NCI-H2227 treated with DMSO at 0.1 percent for 48 hours (cell line): ENCODE measurements at regions not wholly inside any gene's neighbourhood (a gene's known extent, or its start where the extent isn't known, plus 50 kb on each side); places are given as distances from the start of the nearest gene placed in this dataset.
"Not testable (repeated sequence)": the region's sequence is repeated elsewhere in the genome, so short reads cannot be mapped to it uniquely, and the experiment has no call there.

Source experiments
- DNase-seq: peaks from one replicate; lab custom pipeline; 2025; lab: John Stamatoyannopoulos, UW

- DNase-seq: no peak
Measured at GRCh38 chr1:181259026-181259745, 170.7 kb downstream of the IER5 start.

DNA sequence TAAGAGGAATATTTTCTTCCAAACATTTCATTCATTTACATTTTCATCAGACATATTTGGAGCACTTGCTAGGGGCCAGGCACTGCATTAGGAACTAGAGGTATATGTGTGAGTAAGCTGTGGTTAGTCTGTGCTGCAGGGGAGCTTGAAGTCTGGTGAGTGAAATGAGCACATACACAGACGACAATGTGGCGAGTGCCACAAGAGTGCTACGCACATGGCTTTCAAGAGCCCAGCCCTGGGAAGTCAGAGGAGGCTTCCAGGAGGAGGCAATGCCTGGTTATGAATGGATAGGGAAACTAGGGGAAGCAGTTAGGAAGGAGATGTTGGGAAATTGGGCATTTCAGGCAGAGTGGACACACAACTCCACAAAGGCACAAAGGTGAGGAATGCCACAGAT lies 171.8 kb downstream of the IER5 start:
- no peak for DNase-seq

GRCh38 chr1:181260994-181261393 lies 172.5 kb downstream of the IER5 start:
- no peak for DNase-seq

DNA sequence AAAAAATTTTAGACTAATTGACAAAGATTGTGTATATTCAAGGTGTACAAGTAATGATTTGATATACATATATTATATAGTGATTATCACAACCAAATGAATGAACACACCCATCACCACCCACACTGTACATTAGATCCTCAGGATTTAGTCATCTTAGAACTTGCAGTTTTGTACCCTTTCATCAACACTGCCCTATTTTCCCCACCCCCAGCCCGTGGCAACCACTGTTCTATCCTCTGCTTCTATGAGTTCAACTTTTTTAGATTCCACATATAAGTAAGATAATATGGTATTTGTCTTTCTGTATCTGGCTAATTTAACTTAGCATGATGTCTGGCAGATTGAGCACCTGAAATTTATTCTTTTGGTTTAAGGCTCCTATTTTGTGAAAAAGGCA lies 173.6 kb downstream of the IER5 start:
- no peak for DNase-seq

DNA sequence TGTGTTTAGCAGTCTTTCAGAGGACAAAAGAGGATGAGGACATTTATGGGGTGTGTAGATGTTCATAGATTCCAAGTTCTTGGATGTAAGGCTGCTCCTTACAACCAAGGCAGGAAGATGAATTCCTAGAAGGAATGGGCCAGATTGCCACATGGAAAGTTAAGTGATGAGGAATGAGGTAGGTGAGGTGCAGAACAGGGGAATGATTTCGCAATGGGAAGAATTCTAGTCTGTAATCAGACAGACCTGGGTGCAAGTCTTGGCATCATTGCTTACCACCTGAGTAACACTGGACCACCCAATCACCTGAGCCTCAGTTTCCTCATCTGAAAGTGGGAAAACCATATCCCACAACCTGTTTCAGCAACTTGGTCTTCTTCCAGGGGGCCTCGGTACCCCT lies 174.9 kb downstream of the IER5 start:
- DNase-seq: no peak

DNA sequence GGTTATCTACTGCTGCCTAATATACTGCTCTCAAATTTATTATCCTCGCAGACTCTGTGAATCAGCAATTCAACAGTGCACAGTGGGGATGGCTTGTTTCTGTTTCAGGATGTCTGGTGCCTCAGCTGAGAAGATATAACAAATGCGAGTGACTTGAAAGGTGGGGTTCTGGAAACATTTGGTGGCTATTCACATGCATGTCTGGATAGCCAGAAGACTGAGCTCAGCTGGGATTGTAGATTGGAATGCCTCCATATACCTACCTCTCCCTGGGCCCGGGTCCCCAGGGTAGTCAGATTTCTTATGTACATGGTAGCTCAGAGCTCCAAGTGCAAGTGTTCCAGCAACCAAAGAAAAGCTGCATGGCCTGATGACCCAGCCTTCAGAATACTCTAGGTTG lies 176.3 kb downstream of the IER5 start:
- DNase-seq: no peak

DNA sequence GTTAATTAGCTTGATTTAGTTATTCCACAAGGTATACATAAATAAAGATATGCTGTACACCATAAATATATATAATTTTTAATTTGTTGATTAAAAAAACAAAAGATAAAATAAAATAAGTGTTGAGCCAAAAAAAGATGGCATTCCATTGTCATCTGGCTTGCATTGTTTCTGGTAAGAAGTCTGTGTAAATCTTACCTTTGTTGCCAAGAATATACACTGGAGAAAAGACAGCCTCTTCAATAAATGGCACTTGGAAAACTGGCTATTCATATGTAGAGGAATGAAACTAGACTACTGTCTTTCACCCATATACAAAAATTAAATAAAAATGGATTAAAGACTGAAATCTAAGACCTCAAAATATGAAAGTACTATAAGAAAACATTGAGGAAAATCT lies 196.5 kb downstream of the IER5 start:
- no peak for DNase-seq

GRCh38 chr1:181295217-181295616 lies 188.1 kb upstream of the CACNA1E start:
- no peak for DNase-seq

- peak; percentile 43 for DNase-seq
Measured at GRCh38 chr1:181296180-181296579, 187.1 kb upstream of the CACNA1E start.

GRCh38 chr1:181308098-181308497 lies 175.2 kb upstream of the CACNA1E start:
- no peak for DNase-seq

- no peak for DNase-seq
Measured at GRCh38 chr1:181310560-181310959, 172.8 kb upstream of the CACNA1E start.

- DNase-seq: no peak
Measured at GRCh38 chr1:181312946-181313345, 170.4 kb upstream of the CACNA1E start.

DNA sequence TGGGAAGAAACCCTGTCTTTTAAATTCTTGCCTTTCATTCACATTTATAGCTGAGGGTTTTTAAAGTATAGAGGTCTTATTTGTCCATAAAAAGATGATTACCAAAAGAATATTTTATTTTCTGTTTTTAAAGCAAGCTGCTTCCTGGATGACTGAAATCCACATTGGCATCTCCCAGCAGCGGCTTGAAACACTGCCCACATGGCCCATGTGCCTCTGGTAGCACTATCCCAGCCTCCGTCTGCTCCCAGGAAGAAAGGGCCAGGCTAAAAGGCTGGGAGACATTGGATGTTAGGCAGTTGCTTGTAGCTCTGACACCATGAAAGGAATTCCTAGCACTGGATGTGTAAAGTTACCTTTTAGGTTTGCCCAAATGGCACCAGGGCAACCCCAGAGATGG lies 169.9 kb upstream of the CACNA1E start:
- no peak for DNase-seq

GRCh38 chr1:181314010-181314409 lies 169.3 kb upstream of the CACNA1E start:
- no peak for DNase-seq

DNA sequence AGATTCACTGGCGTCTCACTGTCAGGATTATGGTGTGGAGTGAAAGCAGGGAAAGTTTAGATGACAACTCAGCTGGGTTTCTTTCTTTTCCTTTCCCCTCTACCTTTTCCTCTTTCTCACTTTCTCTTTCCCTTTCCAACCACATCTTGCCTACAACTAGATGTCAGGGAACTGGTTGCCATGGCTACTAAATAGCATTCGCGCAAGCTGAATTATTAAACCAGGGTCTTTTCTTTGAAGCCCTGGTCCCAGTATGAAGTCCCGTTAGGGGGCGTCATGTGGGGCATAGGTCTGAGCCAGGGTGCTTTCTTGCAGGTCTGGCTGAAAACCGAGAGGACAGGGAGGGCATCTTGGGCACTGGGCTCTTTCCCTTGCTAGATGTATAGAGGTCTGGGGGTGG lies 168.4 kb upstream of the CACNA1E start:
- DNase-seq: peak; percentile 28

- DNase-seq: no peak
Measured at GRCh38 chr1:181317261-181317930, 165.9 kb upstream of the CACNA1E start.

DNA sequence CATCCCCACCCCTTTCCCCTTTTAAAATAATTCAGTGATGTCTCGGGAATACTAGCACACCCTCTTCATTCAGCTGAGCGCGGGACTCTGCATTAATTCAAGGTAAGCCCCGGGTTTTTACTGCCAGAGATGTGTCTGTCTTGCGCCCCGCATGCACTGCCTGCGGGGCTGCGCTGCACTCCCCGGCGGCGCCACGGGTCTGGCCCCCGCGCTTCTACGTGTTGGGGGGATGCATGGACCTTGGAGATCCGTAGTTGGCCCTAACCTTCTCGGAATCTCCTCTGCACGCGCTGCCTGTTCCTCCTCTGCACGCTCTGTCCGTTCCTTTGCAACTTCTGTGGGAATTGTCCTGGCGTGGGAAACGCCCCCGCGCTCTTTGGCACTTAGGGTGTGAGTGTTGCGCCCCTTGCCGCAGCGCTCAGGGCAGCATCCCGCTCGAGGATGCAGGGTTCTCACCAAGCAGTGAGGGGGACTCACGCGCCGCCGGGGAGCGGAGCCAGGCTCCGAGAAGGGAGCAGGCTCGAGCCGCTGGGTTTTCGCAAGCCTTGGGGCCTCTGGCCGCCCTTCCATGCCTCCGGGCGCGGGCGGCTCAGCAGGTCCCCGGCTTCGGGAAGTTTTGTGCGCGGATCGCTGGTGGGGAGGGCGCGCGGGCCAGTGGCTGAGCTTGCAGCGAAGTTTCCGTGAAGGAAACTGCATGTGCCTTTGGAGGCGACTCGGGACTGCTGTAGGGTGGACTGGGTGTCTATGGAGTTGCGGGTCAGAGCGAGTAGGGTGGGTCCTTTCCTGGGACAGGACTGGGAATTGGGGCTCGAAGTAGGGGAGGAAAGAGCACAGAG lies 165.1 kb upstream of the CACNA1E start:
- DNase-seq: no peak

DNA sequence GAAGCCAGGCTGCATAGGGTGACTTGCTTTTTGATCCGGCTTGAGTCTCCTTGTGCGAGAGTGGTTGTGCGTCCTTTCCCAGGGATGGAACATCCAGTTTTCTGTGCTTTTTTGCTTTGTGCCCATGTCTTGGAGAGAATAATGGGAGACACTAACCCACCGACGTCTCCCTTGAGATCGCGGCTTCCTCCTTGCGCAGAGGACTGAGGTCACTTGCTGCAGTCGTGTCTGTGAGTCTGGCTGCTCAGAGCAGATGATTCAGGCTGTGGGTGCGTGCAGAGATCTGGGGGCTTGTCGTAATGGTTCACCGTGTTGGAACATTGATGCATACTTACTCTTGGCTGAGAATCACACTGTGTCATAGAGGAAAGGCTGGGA lies 164.5 kb upstream of the CACNA1E start:
- no peak for DNase-seq

DNA sequence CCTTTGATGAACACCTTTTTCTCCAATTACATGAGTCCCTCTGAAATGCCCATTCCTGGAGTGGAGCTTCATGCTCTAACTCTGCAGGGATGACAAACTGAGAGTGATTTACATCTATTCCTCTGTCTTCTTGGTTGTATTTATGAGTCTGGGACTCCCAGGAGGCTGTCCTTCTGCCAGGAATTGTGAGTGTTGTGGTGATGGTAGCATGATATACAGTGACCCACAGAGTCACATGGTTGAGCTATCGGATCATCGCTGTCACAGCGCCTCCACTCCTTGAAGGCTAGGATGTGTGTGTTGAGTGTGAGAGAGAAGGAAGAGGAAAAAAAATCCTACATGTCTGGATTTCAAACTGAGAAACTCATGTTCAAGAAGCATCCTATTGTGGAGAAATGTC lies 163.4 kb upstream of the CACNA1E start:
- DNase-seq: no peak

DNA sequence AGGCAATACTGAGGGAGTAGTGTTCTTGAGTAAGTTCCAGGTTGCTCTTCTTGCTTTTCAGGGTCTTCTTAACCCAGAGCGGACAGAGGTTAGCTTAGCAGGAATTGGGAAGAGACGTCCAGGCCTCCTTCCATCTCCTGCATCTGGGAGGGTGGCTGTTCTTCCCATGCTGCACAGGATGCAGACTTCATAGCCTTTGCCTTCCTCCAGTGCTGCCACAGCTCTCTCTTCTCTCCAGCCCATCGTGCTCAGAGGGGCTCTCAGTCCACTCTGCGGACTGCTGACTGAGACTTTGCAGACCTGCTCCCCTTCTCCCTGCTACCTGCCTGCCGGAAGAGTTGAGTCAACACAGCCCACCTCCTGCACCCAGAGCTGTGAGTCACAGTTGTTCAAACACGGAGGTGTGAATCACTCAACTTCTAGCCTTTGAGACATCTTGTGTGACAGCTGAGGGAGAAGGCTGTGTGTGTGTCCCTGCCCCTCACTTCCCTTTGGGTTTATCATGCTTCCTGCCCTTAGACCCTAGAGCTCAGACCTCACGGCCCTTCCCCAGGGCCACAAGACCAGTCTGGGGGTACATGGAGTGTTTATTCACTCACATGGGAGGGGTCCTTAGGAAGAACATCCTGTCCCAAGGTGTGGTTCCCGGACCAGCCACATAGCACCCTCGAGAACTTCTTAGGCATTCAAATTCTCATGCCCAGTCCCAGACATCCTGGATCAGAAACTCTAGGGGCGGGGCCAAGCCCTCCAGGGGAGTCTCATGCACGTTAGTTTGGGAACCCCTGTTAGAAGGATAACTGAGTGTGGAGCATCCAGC lies 158.3 kb upstream of the CACNA1E start:
- DNase-seq: no peak

DNA sequence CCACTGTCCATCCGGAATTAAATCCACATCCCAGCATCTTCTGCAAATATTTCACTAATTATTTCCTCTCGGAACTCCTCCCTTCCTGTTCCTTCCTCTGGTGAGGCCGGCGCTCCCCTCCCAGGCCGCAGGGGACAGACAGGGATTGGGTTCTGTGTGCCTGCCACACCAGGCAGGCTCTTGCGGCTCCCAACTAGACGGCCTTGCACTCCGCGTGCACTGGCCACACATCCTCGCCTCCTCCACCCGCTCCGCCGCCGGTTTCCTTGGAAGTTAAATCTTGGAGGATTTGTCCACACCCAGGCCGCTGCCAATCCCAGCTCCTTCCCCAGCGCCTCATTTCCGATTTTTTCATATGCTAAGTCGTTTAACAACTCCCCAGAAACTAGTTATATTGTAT lies 157.6 kb upstream of the CACNA1E start:
- DNase-seq: not testable (repeated sequence)

DNA sequence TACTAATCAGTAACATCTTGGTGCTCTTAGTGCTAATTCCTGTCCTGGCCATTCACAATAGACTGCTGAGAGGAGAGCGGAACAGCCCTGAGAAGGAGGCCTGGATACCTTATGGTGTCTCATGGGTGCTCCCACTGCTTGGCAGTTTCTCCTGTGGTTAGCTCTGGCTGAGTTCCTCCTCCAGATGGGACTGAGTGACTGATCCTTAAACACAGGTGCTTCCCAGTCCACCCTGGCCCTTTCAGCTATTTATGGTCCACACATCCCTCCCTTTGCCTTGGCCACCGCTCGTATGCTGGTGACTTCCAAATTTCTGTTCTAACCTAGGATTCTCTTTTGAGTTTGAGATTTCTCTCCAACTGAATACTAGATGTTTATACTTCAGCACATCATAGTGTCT lies 157.0 kb upstream of the CACNA1E start:
- DNase-seq: no peak
